ENCODE measurements at regions not wholly inside any gene's neighbourhood (a gene's known extent, or its start where the extent isn't known, plus 50 kb on each side); places are given as distances from the start of the nearest gene placed in this dataset.

GRCh38 chr18:78652001-78652545 is 327.5 kb upstream of the SALL3 start:
- DNase-seq: no peak
- intact Hi-C loops (cut with DNase I): no loop called here
- no peak for ATAC-seq

DNA sequence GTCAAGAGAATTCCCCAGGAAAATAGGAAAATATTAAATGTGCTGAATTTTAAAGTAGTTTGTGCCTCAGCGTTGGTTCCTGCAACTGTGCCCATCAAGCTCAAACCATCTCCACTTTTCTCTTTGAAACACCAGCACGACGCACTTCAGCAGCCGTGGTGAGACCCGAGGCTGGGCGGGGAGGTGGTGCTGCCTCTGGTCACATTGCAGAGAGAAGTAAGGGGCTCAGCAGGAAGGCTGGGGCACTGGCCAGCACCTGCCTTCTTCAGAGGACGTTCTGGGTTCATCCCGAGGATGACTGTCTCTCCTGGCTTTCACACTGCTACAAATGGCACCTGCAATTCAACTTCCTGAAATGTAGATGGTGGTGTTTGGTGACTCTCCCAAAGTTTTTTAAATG is 323.7 kb upstream of the SALL3 start:
- DNase-seq (no peak), ATAC-seq (no peak)
- intact Hi-C loops (cut with DNase I): no loop called here

DNA sequence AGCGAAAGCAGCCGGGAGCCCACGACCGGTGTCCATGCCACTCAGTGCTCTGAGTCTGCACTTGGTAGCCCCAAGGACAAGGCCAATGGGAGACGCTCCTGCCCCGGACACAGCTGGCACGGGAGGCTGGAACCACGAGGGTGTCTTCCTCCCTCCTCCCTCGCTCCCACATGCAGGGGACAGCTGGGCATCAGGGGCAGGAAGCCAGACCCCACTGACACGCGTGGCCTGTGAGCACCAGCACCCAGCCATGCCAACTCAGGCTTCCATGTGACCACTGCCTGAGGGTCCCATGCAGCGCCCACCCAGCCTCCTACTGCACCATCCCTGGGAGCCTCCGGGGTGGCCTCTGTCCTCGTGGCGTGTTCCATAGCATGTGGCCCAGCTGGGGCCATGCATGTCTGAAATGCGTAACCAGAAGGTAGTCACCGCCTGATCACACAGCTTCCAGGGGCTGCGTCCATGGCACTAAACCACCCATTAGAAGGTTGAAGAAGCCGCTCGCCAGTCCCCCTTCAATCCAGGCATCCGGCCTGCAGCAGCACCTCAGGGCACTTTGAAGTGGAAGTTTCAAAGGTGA is 323.2 kb upstream of the SALL3 start:
- no peak for DNase-seq
- intact Hi-C loops (cut with DNase I): no loop called here
- no peak for ATAC-seq

- no peak for ATAC-seq
- intact Hi-C loops (cut with DNase I): no loop called here
- no peak for DNase-seq
These were observed 321.1 kb upstream of the SALL3 start for GRCh38 chr18:78658531-78658930.

- no peak for DNase-seq
- no peak for ATAC-seq
- intact Hi-C loops (cut with DNase I): no loop called here
These were observed 320.6 kb upstream of the SALL3 start for GRCh38 chr18:78659057-78659456.

DNA sequence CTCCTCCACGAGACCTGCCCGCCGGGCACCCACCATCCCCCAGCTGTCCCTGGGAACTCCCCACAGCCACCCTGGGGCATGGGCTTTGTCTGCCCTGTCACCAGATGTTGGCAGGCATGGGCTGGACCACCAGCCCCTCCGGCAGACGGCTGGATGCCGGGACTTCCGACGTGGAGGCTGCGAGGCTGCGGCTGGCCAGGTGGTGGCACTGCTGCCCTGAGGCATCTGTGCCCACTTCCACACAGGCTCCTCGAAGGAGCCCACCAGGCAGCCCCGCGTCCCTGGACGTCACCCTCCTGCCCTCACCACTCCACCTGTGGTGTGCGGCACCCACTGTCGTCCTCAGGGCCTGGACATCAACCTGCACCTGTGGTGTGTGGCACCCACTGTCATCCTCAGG is 319.9 kb upstream of the SALL3 start:
- intact Hi-C loops (cut with DNase I): no loop called here
- DNase-seq: peak; percentile 39
- peak; percentile 30 to 44 for ATAC-seq

GRCh38 chr18:78660311-78660710 is 319.3 kb upstream of the SALL3 start:
- no peak for DNase-seq
- intact Hi-C loops (cut with DNase I): no loop called here
- no peak for ATAC-seq

GRCh38 chr18:78661316-78661715 is 318.3 kb upstream of the SALL3 start:
- intact Hi-C loops (cut with DNase I): no loop called here
- no peak for ATAC-seq

DNA sequence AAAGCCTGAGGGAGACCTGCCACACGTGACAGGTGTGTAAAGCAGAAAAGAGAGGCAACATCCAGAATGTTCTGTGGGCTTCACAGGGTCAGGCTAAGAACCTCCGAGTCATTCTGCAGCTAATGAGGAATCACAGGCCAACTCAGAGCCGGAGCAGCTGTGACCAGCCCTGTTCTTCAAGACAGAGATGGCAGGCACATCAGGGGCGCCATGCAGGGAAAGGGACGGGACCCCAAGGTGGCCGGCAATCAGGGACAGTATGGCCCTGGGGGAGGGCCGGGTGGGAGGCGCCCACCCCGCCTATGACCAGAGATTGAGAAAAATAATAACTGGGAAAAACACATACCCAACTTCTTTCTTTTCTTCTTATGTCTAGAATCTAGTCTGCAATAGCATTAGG is 316.7 kb upstream of the SALL3 start:
- no peak for DNase-seq
- intact Hi-C loops (cut with DNase I): no loop called here
- no peak for ATAC-seq

More at GRCh38 chr18:78661316-78661715, 318.3 kb upstream of the SALL3 start:
- no peak for DNase-seq

DNA sequence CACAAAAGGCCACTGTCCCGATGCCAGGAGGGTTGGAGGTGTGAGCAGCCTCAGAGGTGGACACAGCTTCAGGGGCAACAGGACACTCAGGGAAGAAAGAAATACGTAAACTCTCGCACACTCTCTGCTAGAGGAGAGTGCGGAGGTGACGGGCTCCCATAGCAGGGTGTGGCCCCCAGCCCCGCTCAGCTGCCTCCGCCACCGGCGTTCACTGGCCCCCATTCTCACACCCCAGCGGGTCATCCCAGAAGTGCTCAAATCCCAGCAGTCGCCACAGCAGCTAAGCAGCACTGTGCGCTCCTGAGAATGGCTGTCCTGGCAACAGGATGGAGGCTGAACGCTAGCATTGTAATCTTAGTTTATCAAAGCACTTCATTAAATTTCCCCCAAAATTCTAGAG is 315.6 kb upstream of the SALL3 start:
- DNase-seq (no peak), ATAC-seq (no peak)
- intact Hi-C loops (cut with DNase I): no loop called here

DNA sequence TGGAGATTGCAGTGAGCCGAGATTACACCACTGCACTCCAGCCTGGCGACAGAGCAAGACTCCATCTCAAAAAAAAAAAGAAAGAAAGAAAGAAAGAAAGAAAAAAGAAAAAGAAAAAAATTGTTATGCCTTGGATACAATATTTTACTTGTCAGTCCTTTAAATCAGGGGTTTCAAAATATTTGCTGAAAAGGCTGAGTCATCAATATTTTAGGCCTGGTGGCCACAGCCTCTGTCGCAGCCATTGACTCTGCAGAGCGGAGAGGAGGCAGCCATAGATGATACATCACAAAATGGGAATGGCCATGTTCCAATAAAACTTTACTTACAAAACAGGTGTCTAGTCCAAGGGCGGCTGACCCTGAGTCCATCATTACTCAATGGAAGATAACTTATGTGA is 314.8 kb upstream of the SALL3 start:
- DNase-seq: no peak
- ATAC-seq: no peak

DNA sequence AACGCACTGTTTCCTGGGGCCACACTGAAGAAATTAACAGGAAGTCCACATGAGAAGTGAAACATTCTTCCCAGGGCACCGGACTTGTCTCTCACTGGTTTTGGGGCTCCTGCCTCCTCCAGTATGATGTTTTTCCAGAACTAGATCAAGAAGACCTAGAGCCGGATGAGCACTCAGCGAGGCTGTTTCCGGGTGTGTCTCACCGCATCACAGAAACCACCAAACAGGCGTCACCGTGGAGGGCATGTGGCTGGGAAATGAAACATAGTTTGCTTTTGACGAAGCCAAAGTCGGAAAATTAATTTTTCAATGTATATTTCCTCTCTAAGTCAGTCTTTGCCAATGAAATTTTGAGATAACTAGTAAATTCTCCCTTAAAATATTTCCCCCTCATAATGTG is 314.0 kb upstream of the SALL3 start:
- DNase-seq (no peak), ATAC-seq (no peak)
- intact Hi-C loops (cut with DNase I): no loop called here

More for the DNA sequence above, 314.8 kb upstream of the SALL3 start:
- intact Hi-C loops (cut with DNase I): no loop called here

- no peak for ATAC-seq
- no peak for DNase-seq
- intact Hi-C loops (cut with DNase I): no loop called here
These were observed 312.8 kb upstream of the SALL3 start for GRCh38 chr18:78666666-78667335.

DNA sequence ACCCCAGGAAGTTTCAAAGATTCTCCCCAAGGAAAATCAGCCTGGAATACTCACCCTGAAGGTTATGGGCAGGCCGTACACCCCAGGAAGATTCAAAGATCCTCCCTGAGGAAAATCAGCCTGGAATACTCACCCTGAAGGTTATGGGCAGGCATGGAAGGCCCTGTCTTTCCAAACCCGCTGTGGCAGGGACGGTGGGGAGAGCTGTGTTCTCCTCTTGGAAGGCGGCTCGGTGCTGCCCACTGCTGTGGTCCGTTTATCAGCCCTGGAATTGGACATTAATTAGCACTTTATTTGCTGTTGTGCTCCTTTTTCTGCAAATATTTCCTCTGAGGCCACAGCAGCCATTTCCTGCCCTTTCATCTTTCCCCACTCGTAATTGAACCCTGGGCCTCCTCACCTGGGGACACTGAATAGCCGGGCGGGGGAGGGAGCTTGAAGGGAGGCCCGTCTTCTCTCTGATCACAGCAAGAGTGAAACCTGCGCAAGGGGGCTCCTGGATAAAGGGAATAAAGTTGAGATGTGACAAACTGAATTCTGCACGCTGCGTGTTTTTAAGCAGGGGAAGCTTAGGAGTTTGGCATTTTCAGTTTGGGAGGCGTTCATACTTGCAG is 308.7 kb upstream of the SALL3 start:
- intact Hi-C loops (cut with DNase I): no loop called here
- DNase-seq (no peak), ATAC-seq (no peak)

DNA sequence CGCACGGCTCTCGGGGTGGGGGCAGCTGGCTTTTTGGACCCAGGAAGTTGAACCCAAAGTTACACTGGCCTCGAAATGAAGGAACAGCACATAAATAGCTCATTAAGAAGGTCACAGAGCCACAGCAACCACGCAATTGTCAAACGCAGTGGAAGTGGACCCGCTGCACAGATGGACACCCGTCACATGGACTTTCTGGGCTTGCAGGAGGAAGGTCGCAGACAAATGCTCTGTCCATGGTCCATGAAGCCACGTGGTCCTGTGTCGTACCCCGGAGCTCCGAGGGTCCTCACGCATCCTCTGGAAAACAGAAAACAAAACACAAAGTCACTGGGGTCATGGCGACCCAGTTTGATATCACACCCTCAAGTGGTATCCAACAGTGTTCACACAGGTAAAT is 308.1 kb upstream of the SALL3 start:
- ATAC-seq: no peak
- intact Hi-C loops (cut with DNase I): no loop called here
- no peak for DNase-seq

GRCh38 chr18:78672862-78673446 is 306.7 kb upstream of the SALL3 start:
- ATAC-seq (no peak), DNase-seq (no peak)
- intact Hi-C loops (cut with DNase I): no loop called here

DNA sequence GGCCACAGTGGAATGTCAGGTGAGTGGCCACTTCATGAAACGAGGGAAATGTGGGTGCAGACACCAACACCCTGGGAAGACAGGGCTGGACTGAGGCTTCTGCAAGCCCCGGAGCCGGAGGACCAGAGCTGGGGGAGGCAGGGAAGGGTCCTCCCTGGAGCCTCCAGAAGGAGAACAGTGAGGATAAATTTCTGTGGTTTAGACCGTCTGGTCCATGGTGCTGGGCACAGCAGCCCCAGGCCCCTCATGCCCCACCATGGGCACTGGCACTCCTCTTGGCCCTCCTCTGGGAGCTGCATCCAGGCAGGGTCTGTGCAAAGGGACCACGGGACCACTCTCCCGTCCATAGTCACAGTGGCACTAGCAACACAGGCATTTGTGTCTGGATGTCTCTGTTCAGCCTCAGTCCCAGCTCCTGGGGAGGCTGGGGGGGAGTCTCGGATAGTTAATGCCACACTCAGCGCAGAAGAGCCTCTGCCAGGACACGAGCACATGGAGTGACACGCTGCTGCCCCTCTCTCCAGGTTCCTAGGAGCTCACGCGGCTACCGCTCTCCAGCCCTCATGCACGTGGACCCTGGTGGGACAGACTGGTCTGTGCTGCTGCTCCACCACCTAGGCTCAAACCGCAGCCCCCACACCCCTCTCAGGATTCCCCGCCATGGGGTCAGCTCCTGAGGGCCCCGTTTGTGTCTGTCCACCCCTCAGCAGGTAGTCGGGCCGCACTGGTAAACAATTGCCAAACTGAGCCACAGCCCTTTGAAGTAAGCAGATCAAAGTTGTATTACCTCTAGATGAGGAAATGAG is 305.9 kb upstream of the SALL3 start:
- intact Hi-C loops (cut with DNase I): no loop called here
- DNase-seq (no peak), ATAC-seq (no peak)

GRCh38 chr18:78675231-78675630 is 304.4 kb upstream of the SALL3 start:
- ATAC-seq: no peak
- no peak for DNase-seq
- intact Hi-C loops (cut with DNase I): no loop called here

GRCh38 chr18:78676622-78677482 is 302.8 kb upstream of the SALL3 start:
- no peak for ATAC-seq
- DNase-seq: no peak
- intact Hi-C loops (cut with DNase I): no loop called here
